ENCODE measurements at regions not wholly inside any gene's neighbourhood (a gene's known extent, or its start where the extent isn't known, plus 50 kb on each side); places are given as distances from the start of the nearest gene placed in this dataset.

- TF ChIP-seq JUND (IDR thresholded peaks at IDR 0.05) (no peak), EZH2 (IDR thresholded peaks at IDR 0.05) (no peak)
Measured at GRCh38 chr15:60083318-60083717, 79.2 kb downstream of the FOXB1 start (continued).

GRCh38 chr15:60086681-60087429, 82.7 kb downstream of the FOXB1 start:
- no peaks in the 10 kb centered on the region for H3K79me2 ChIP-seq (ENCODE audit: insufficient read depth, low read length)
- ATAC-seq (no peak), DNase-seq (ENCODE audit: low read depth, low spot score) (no peak)
- TF ChIP-seq EGR1 (IDR thresholded peaks at IDR 0.05; ENCODE audit: low read depth) (no peak), EZH2phosphoT487 (IDR thresholded peaks at IDR 0.05; ENCODE audit: borderline replicate concordance) (no peak), JUND (IDR thresholded peaks at IDR 0.05) (no peak), MAX (IDR thresholded peaks at IDR 0.05) (no peak), SP1 (IDR thresholded peaks at IDR 0.05; ENCODE audit: low read depth) (no peak), RAD21 (IDR thresholded peaks at IDR 0.05; ENCODE audit: low read depth) (no peak), ZBTB33 (IDR thresholded peaks at IDR 0.05; ENCODE audit: extremely low read depth, insufficient replicate concordance, low read length) (no peak), CTCF (IDR thresholded peaks at IDR 0.05 in 2 of 3, conservative IDR thresholded peaks at IDR 0.05 in 1 of 3; ENCODE audit: borderline replicate concordance in 1 of 3, insufficient read depth in 1 of 3, low read depth in 2 of 3, low read length in 2 of 3) (no peak)
- ChIA-PET RAD21 (ENCODE audit: low non-redundant PET in 1 of 2, low total read pairs in 2 of 2, uncharacterized antibody in 2 of 2, unreplicated experiment in 2 of 2) (no interaction called here), POLR2A (no interaction called here), CTCF (no interaction called here)
- no peaks in the 10 kb centered on the region for H4K20me1 ChIP-seq (ENCODE audit: insufficient read depth)
- no TSS peak for BruUV-seq (replicated peaks)
- H3K4me1 ChIP-seq (ENCODE audit: control insufficient read depth in 1 of 2, insufficient read depth in 2 of 2, low read length in 2 of 2) = no peaks in the 10 kb centered on the region
- intact Hi-C loops (cut with micrococcal nuclease) = no loop called here
- no peaks in the 10 kb centered on the region for H3K9me3 ChIP-seq (ENCODE audit: control insufficient read depth in 1 of 2, insufficient read depth in 1 of 2, low read depth in 1 of 2, low read length in 2 of 2)
- H3K27me3 ChIP-seq (ENCODE audit: insufficient read depth, low read length) = peaks cover 74% of the 10 kb centered on the region
- no peaks in the 10 kb centered on the region for H3K9me2 ChIP-seq (ENCODE audit: insufficient read depth)
- no peak overlapping the region for H3K4me2 ChIP-seq (ENCODE audit: low read length)
- no peak overlapping the region for H3K4me3 ChIP-seq (replicated peaks in 1 of 2; ENCODE audit: low read depth in 1 of 2, low read length in 2 of 2)
- H3K27ac ChIP-seq (ENCODE audit: low read depth, low read length) = no peak overlapping the region
- H2AFZ ChIP-seq (ENCODE audit: low read depth, low read length, poor library complexity, severe bottlenecking) = no peak overlapping the region
- H3K9ac ChIP-seq (ENCODE audit: low read length) = no peak overlapping the region
- no peaks in the 10 kb centered on the region for H3K36me3 ChIP-seq (ENCODE audit: control insufficient read depth in 1 of 2, insufficient read depth in 2 of 2, low read length in 2 of 2)

All from HCT116 (cell line).